Spleen (tissue), 7 donors: ENCODE measurements at regions not wholly inside any gene's neighbourhood (a gene's known extent, or its start where the extent isn't known, plus 50 kb on each side); places are given as distances from the start of the nearest gene placed in this dataset.

Source experiments
- CTCF ChIP-seq, 11 experiments: fragments of 200-600 bp in 7 of 11; fragments of 450-650 bp in 4 of 11; sonication (generic) in 4 of 11; IDR thresholded peaks in 8 of 11; conservative IDR thresholded peaks in 3 of 11; 1 replicate in 7 of 11; 2 replicates in 4 of 11; pipeline versions ENCODE4 v1.4.0 to v1.8.0; 2016 to 2021; ENCODE audit warnings: antibody characterized with exemption in 11 of 11, inconsistent platforms in 4 of 11, mild to moderate bottlenecking in 1 of 11
- POLR2AphosphoS5 ChIP-seq, 3 donors: sonication (generic); formaldehyde crosslinking; IDR thresholded peaks; one replicate each; pipeline ENCODE4 v1.5.1; 2017; ENCODE audit warnings: antibody characterized with exemption in 3 of 3
- donor health status: DM: no; HTN: no; CAD: no; lungs with moderate emphysema.
- donor health status: DM: no; HTN: no; CAD: no.
- donor health status: DM: no; HTN: no; CAD: no.

GRCh38 chr9:95608341-95608740 is 91.6 kb upstream of the PTCH1 start:
- TF ChIP-seq CTCF (IDR thresholded peaks at IDR 0.05 in 8 of 11, conservative IDR thresholded peaks at IDR 0.05 in 3 of 11) (no peak), POLR2AphosphoS5 (IDR thresholded peaks at IDR 0.05) (no peak)
